ENCODE measurements at regions not wholly inside any gene's neighbourhood (a gene's known extent, or its start where the extent isn't known, plus 50 kb on each side); places are given as distances from the start of the nearest gene placed in this dataset.

GRCh38 chr5:3049261-3049660, 297.8 kb upstream of the IRX2 start:
- TF ChIP-seq CTCF (IDR thresholded peaks at IDR 0.05) (no peak), ZFX (IDR thresholded peaks at IDR 0.05; ENCODE audit: borderline replicate concordance) (no peak)
